ENCODE measurements at regions not wholly inside any gene's neighbourhood (a gene's known extent, or its start where the extent isn't known, plus 50 kb on each side); places are given as distances from the start of the nearest gene placed in this dataset.

DNA sequence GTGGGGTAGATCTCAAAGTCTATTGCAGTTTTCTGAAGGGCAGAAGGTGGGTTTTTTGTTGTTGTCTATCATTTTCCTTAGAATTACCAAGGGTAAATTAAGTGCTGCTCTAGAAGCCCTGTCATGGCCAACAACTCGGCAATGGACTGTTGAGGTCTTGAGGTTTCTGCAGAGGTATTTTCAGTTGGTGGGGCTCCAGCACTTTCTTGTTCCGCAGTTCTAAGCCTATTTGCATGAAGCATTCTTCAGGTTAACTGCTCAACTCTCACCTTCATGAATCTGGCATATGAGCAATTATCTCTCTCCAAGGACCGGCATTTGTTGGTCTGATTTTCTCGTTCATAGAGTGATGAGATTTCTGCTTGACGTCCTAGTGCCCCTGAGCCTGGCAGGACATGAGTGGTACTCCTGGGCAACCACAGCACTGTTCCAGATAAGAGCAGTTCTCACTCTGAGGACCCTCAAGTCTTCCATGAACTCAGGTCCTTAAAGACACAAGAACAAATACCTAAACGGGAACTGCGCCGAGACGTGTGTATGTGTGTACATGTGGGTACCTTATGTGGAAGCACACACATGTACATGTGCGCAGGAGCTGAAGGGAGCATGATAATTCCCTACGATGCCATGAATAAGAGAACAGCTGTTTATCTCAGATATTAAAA lies 544.5 kb downstream of the CSNK1G3 start:
- ChIA-PET POLR2A (no interaction called here), CTCF (interaction anchor here (0.6 to 1.8 kb wide), 5 partner anchors 13 to 1356 kb away, joined by 3 to 4 read pairs (median 3); no protein-coding TSS in a partner anchor)
- Mint-ChIP-seq H3K27ac (peak overlapping the region; percentile 95), H3K4me1 (peaks cover 56% of the 10 kb centered on the region), H3K9me3 (ENCODE audit: insufficient read depth) (no peaks in the 10 kb centered on the region), H3K4me3 (peak overlapping the region; percentile 94), H3K27me3 (no peaks in the 10 kb centered on the region)
- Histone ChIP-seq H3K27ac (ENCODE audit: low read length in 2 of 2) (peak overlapping the region; percentile 71 to 72), H3K36me3 (replicated peaks in 1 of 2; ENCODE audit: control extremely low read depth in 1 of 2, control insufficient read depth in 1 of 2, extremely low read depth in 1 of 2, insufficient read depth in 2 of 2, low read length in 1 of 2) (no peaks in the 10 kb centered on the region), H3K79me2 (ENCODE audit: control insufficient read depth, insufficient read depth, low read length) (no peaks in the 10 kb centered on the region), H3K4me3 (ENCODE audit: control extremely low read depth in 1 of 5, extremely low read depth in 1 of 5, insufficient read depth in 1 of 5, low read depth in 2 of 5, low read length in 4 of 5) (peak overlapping the region; percentile 12 to 57 (median 49)), H3K4me2 (replicated peaks; ENCODE audit: low read depth, low read length, poor library complexity, severe bottlenecking) (peak overlapping the region; percentile 85), H3K9me3 (ENCODE audit: control extremely low read depth in 1 of 3, control insufficient read depth in 2 of 3, insufficient read depth in 1 of 3, low read length in 2 of 3) (no peaks in the 10 kb centered on the region), H2AFZ (ENCODE audit: insufficient read depth, low read depth, low read length, poor library complexity, severe bottlenecking) (peak overlapping the region; percentile 37), H3K4me1 (ENCODE audit: control insufficient read depth in 2 of 2, insufficient read depth in 2 of 2, low read length in 2 of 2) (peaks cover 40 to 45% of the 10 kb centered on the region in 2 donors), H3K9ac (ENCODE audit: low read length) (peak overlapping the region; percentile 61), H4K20me1 (ENCODE audit: control insufficient read depth, insufficient read depth, low read length, poor library complexity, severe bottlenecking) (no peaks in the 10 kb centered on the region), H3K27me3 (replicated peaks in 1 of 4; ENCODE audit: control extremely low read depth in 1 of 4, control insufficient read depth in 3 of 4, insufficient read depth in 4 of 4, low read length in 3 of 4) (no peaks in the 10 kb centered on the region)
- peak; percentile 75 for DNase-seq
- TF ChIP-seq EZH2 (IDR thresholded peaks at IDR 0.05; ENCODE audit: borderline replicate concordance, insufficient read depth, low read depth, low read length, poor library complexity, severe bottlenecking) = no peak
- TF ChIP-seq, protein P1, sequence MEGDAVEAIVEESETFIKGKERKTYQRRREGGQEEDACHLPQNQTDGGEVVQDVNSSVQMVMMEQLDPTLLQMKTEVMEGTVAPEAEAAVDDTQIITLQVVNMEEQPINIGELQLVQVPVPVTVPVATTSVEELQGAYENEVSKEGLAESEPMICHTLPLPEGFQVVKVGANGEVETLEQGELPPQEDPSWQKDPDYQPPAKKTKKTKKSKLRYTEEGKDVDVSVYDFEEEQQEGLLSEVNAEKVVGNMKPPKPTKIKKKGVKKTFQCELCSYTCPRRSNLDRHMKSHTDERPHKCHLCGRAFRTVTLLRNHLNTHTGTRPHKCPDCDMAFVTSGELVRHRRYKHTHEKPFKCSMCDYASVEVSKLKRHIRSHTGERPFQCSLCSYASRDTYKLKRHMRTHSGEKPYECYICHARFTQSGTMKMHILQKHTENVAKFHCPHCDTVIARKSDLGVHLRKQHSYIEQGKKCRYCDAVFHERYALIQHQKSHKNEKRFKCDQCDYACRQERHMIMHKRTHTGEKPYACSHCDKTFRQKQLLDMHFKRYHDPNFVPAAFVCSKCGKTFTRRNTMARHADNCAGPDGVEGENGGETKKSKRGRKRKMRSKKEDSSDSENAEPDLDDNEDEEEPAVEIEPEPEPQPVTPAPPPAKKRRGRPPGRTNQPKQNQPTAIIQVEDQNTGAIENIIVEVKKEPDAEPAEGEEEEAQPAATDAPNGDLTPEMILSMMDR (IDR thresholded peaks at IDR 0.05) = no peak
- 13% methylated on average over 8 of the region's 11 CpGs for WGBS (ENCODE audit: insufficient coverage)
- ATAC-seq (ENCODE audit: low read depth) = peak; percentile 52
- intact Hi-C loops (cut with micrococcal nuclease) = loop anchor here (5.0 to 10.0 kb wide), 7 partner anchors 101 to 951 kb away; partner anchors contain the start of gene ZNF608

DNA sequence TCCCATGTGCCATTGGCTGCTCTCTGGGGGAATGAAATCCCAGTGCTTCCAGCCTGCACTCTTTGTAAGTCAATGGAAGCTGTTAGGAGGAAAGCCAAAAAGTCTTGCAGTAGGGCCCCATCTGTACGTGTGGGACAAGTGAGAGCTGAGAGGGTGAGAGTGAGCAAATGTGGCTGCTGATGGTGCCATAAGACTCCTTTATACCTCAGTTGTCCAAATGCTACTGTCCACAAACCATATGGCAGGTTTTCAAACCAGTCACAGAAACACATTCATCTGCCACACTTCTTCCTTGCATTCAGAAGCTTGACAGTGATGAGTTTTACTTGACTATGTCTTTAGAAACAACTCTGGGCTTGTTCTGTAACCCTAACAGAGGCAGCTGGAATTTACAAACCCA lies 543.8 kb downstream of the CSNK1G3 start:
- H3K9ac ChIP-seq (ENCODE audit: low read length) = peak overlapping the region; percentile 61
- TF ChIP-seq, protein P1 (IDR thresholded peaks at IDR 0.05) = no peak
- no peak for TF ChIP-seq EZH2 (IDR thresholded peaks at IDR 0.05; ENCODE audit: borderline replicate concordance, insufficient read depth, low read depth, low read length, poor library complexity, severe bottlenecking)
- peaks cover 40 to 45% of the 10 kb centered on the region in 2 donors for H3K4me1 ChIP-seq (ENCODE audit: control insufficient read depth in 2 of 2, insufficient read depth in 2 of 2, low read length in 2 of 2)
- ATAC-seq (ENCODE audit: low read depth) (no peak), DNase-seq (no peak)
- CTCF ChIA-PET = interaction anchor here (0.6 kb wide), 1 partner anchor 1356 kb away, joined by 3 read pairs; no protein-coding TSS in a partner anchor
- POLR2A ChIA-PET = no interaction called here
- H3K9me3 ChIP-seq (ENCODE audit: control extremely low read depth in 1 of 3, control insufficient read depth in 2 of 3, insufficient read depth in 1 of 3, low read length in 2 of 3) = no peaks in the 10 kb centered on the region
- no peak overlapping the region for H3K4me3 ChIP-seq (ENCODE audit: control extremely low read depth in 1 of 5, extremely low read depth in 1 of 5, insufficient read depth in 1 of 5, low read depth in 2 of 5, low read length in 4 of 5)
- no peaks in the 10 kb centered on the region for H3K27me3 Mint-ChIP-seq
- H2AFZ ChIP-seq (ENCODE audit: insufficient read depth, low read depth, low read length, poor library complexity, severe bottlenecking) = no peak overlapping the region
- intact Hi-C loops (cut with micrococcal nuclease) = loop anchor here (5.0 to 10.0 kb wide), 7 partner anchors 102 to 952 kb away; partner anchors contain the start of gene ZNF608
- H3K27ac Mint-ChIP-seq = peak overlapping the region; percentile 95
- no peaks in the 10 kb centered on the region for H4K20me1 ChIP-seq (ENCODE audit: control insufficient read depth, insufficient read depth, low read length, poor library complexity, severe bottlenecking)
- H3K79me2 ChIP-seq (ENCODE audit: control insufficient read depth, insufficient read depth, low read length) = no peaks in the 10 kb centered on the region
- peaks cover 56% of the 10 kb centered on the region for H3K4me1 Mint-ChIP-seq
- H3K27me3 ChIP-seq (replicated peaks in 1 of 4; ENCODE audit: control extremely low read depth in 1 of 4, control insufficient read depth in 3 of 4, insufficient read depth in 4 of 4, low read length in 3 of 4) = no peaks in the 10 kb centered on the region
- 80% methylated on average over 1 of the region's 1 CpG for WGBS (ENCODE audit: insufficient coverage)
- H3K4me2 ChIP-seq (replicated peaks; ENCODE audit: low read depth, low read length, poor library complexity, severe bottlenecking) = peak overlapping the region; percentile 85
- no peak overlapping the region for H3K27ac ChIP-seq (ENCODE audit: low read length in 2 of 2)
- H3K36me3 ChIP-seq (replicated peaks in 1 of 2; ENCODE audit: control extremely low read depth in 1 of 2, control insufficient read depth in 1 of 2, extremely low read depth in 1 of 2, insufficient read depth in 2 of 2, low read length in 1 of 2) = no peaks in the 10 kb centered on the region
- peak overlapping the region; percentile 94 for H3K4me3 Mint-ChIP-seq
- H3K9me3 Mint-ChIP-seq (ENCODE audit: insufficient read depth) = no peaks in the 10 kb centered on the region
